Activated B cell treated with CpG ODN at 0.5 μM for 24 hours (primary cell): ENCODE measurements at regions not wholly inside any gene's neighbourhood (a gene's known extent, or its start where the extent isn't known, plus 50 kb on each side); places are given as distances from the start of the nearest gene placed in this dataset.

Source experiments
- ATAC-seq: fragments of 200-7000 bp; cut with Tn5 transposase; one replicate; pipeline ENCODE4 v1.10.0; 2021; ENCODE audit warnings: low read depth, mild to moderate bottlenecking, moderate library complexity
- CTCF ChIA-PET: fragments of 350-600 bp; sonication (Branson Sonifier 250); formaldehyde crosslinking; loops from one replicate; lab custom pipeline; 2021; ENCODE audit warnings: antibody characterized with exemption; lab: Charles Lee
- POLR2A ChIA-PET: fragments of 350-600 bp; sonication (Branson Sonifier 250); formaldehyde crosslinking; loops from one replicate; lab custom pipeline; 2021; ENCODE audit warnings: antibody characterized with exemption; lab: Charles Lee
- DNase-seq: peaks from one replicate; pipeline ENCODE4 v3.0.0; 2022
- H3K27ac Mint-ChIP-seq: one replicate; pipeline ENCODE4 v1.8.0; 2020; ENCODE audit warnings: mixed read lengths
- H3K27me3 Mint-ChIP-seq: one replicate; pipeline ENCODE4 v1.8.0; 2021; ENCODE audit warnings: mixed read lengths
- H3K36me3 Mint-ChIP-seq: one replicate; pipeline ENCODE4 v1.8.0; 2021; ENCODE audit warnings: low read depth, mixed read lengths
- H3K4me1 Mint-ChIP-seq: one replicate; pipeline ENCODE4 v1.8.0; 2021; ENCODE audit warnings: mixed read lengths
- H3K4me3 Mint-ChIP-seq: one replicate; pipeline ENCODE4 v1.8.0; 2020; ENCODE audit warnings: mild to moderate bottlenecking, mixed read lengths
- H3K9me3 Mint-ChIP-seq: one replicate; pipeline ENCODE4 v1.8.0; 2020; ENCODE audit warnings: mixed read lengths
- CTCF ChIP-seq: fragments of 200-600 bp; IDR thresholded peaks from one replicate; pipeline ENCODE4 v1.8.0; 2022; ENCODE audit warnings: antibody characterized with exemption, mild to moderate bottlenecking
- intact Hi-C: fragments of 100-400 bp; cut with micrococcal nuclease; formaldehyde crosslinking; loops from one replicate; pipeline ENCODE4 v1.15.1; 2024

- no peak for ATAC-seq
- TF ChIP-seq CTCF, result no peak
- H3K4me1 Mint-ChIP-seq, result peaks cover 5% of the 10 kb centered on the region
- DNase-seq, result no peak
- H3K9me3 Mint-ChIP-seq, result no peaks in the 10 kb centered on the region
- intact Hi-C loops, result no loop called here
- ChIA-PET CTCF (interaction anchor here (0.5 kb wide), 1 partner anchor 497 kb away, joined by 4 read pairs; no protein-coding TSS in a partner anchor), POLR2A (no interaction called here)
- H3K27me3 Mint-ChIP-seq, result peaks cover 15% of the 10 kb centered on the region
- no peak overlapping the region for H3K27ac Mint-ChIP-seq
- no peak overlapping the region for H3K4me3 Mint-ChIP-seq
- no peaks in the 10 kb centered on the region for H3K36me3 Mint-ChIP-seq
These were observed 292.7 kb upstream of the CXCR4 start for GRCh38 chr2:136410673-136411072.

DNA sequence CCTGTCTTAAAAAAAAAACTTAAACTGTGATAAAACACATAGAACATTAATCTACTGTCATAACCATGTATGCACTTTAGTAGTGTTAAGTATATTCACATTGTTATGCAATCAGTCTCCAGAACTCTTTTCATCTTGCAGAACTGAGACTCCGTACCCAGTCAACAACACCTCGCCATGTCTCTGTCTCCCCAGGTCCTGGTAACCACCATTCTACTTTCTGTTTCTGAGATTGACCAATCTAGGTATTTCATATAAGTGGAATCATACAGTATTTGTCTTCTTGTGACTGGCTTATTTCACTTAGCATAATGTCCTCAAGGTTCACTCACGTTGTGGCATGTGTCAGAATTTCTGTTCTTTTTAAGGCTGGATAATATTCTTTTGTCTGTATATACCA is 290.8 kb upstream of the CXCR4 start:
- DNase-seq (no peak), ATAC-seq (no peak)
- POLR2A ChIA-PET, result no interaction called here
- H3K4me3 Mint-ChIP-seq, result no peak overlapping the region
- intact Hi-C loops, result no loop called here
- H3K27me3 Mint-ChIP-seq, result peaks cover 16% of the 10 kb centered on the region
- H3K4me1 Mint-ChIP-seq, result peaks cover 5% of the 10 kb centered on the region
- H3K36me3 Mint-ChIP-seq, result no peaks in the 10 kb centered on the region
- no peak overlapping the region for H3K27ac Mint-ChIP-seq
- CTCF ChIA-PET, result no interaction called here
- no peak for TF ChIP-seq CTCF
- no peaks in the 10 kb centered on the region for H3K9me3 Mint-ChIP-seq

GRCh38 chr2:136407952-136408318 is 290.0 kb upstream of the CXCR4 start:
- ATAC-seq, result no peak
- ChIA-PET CTCF (no interaction called here), POLR2A (no interaction called here)
- Mint-ChIP-seq H3K4me3 (no peak overlapping the region), H3K36me3 (no peaks in the 10 kb centered on the region), H3K4me1 (peaks cover 5% of the 10 kb centered on the region), H3K27ac (no peak overlapping the region), H3K27me3 (peaks cover 21% of the 10 kb centered on the region), H3K9me3 (no peaks in the 10 kb centered on the region)
- DNase-seq, result no peak
- no peak for TF ChIP-seq CTCF
- intact Hi-C loops, result no loop called here

- Mint-ChIP-seq H3K27me3 (peaks cover 21% of the 10 kb centered on the region), H3K4me3 (no peak overlapping the region), H3K36me3 (no peaks in the 10 kb centered on the region), H3K27ac (no peak overlapping the region), H3K4me1 (peaks cover 5% of the 10 kb centered on the region), H3K9me3 (no peaks in the 10 kb centered on the region)
- ChIA-PET CTCF (interaction anchor here (1.3 kb wide), 1 partner anchor 22 kb away, joined by 3 read pairs; no protein-coding TSS in a partner anchor), POLR2A (no interaction called here)
- intact Hi-C loops, result no loop called here
- no peak for DNase-seq
- TF ChIP-seq CTCF, result no peak
- ATAC-seq, result no peak
These were observed 289.4 kb upstream of the CXCR4 start for GRCh38 chr2:136407117-136407951.

GRCh38 chr2:136404925-136405324 is 287.0 kb upstream of the CXCR4 start:
- no peak overlapping the region for H3K27ac Mint-ChIP-seq
- H3K4me1 Mint-ChIP-seq, result peaks cover 5% of the 10 kb centered on the region
- no peaks in the 10 kb centered on the region for H3K36me3 Mint-ChIP-seq
- no peaks in the 10 kb centered on the region for H3K9me3 Mint-ChIP-seq
- POLR2A ChIA-PET, result no interaction called here
- intact Hi-C loops, result no loop called here
- no peak overlapping the region for H3K4me3 Mint-ChIP-seq
- H3K27me3 Mint-ChIP-seq, result peaks cover 20% of the 10 kb centered on the region
- DNase-seq (no peak), ATAC-seq (no peak)
- CTCF ChIA-PET, result no interaction called here
- no peak for TF ChIP-seq CTCF
